CD14-positive monocyte (primary cell): ENCODE measurements at regions not wholly inside any gene's neighbourhood (a gene's known extent, or its start where the extent isn't known, plus 50 kb on each side); places are given as distances from the start of the nearest gene placed in this dataset.

Source experiments
- DNase-seq, 3 donors: peaks; one replicate each; pipeline ENCODE4 v3.0.0-alpha.2; 2011 to 2022
- H2AFZ ChIP-seq: 2 replicates; pipeline ENCODE4 v1.6.0; 2012; ENCODE audit warnings: mild to moderate bottlenecking, low read depth, low read length, inconsistent platforms; ENCODE audit not compliant: insufficient read depth, poor library complexity, severe bottlenecking
- H3K27ac ChIP-seq, 2 donors: 1 replicate in 1 of 2; 2 replicates in 1 of 2; pipeline ENCODE4 v1.5.1; 2012 to 2013; ENCODE audit warnings: low read length in 2 of 2, control low read depth in 1 of 2, inconsistent platforms in 1 of 2, low read depth in 1 of 2, mild to moderate bottlenecking in 1 of 2
- H3K27me3 ChIP-seq, 2 donors: one replicate each; pipeline versions ENCODE4 v1.6.0 to v1.6.1; 2011 to 2013; ENCODE audit warnings: low read length in 2 of 2; ENCODE audit not compliant: control insufficient read depth in 2 of 2, insufficient read depth in 2 of 2
- H3K36me3 ChIP-seq, 2 donors: replicated peaks in 1 of 2; 1 replicate in 1 of 2; 2 replicates in 1 of 2; pipeline versions ENCODE4 v1.5.1 to v1.6.1; 2012 to 2013; ENCODE audit warnings: low read length in 2 of 2, control low read depth in 1 of 2, inconsistent platforms in 1 of 2, mild to moderate bottlenecking in 1 of 2; ENCODE audit not compliant: insufficient read depth in 2 of 2, control insufficient read depth in 1 of 2
- H3K4me1 ChIP-seq, 2 donors: 1 replicate in 1 of 2; 2 replicates in 1 of 2; pipeline versions ENCODE4 v1.5.1 to v1.6.1; 2012 to 2013; ENCODE audit warnings: low read length in 2 of 2, control low read depth in 1 of 2, inconsistent platforms in 1 of 2, mild to moderate bottlenecking in 1 of 2, moderate library complexity in 1 of 2; ENCODE audit not compliant: insufficient read depth in 2 of 2, control insufficient read depth in 1 of 2
- H3K4me2 ChIP-seq: replicated peaks from 2 replicates; pipeline ENCODE3; 2012; ENCODE audit warnings: low read length, moderate library complexity, mild to moderate bottlenecking; ENCODE audit not compliant: poor library complexity, severe bottlenecking; ENCODE audit errors: extremely low read depth
- H3K4me3 ChIP-seq, 3 experiments: fragments of 200-600 bp in 1 of 3; sonication (generic) in 1 of 3; replicated peaks in 1 of 3; 1 replicate in 2 of 3; 2 replicates in 1 of 3; pipeline ENCODE4 v1.5.1; 2011 to 2013; ENCODE audit warnings: low read length in 3 of 3, mild to moderate bottlenecking in 3 of 3, control low read depth in 2 of 3, low read depth in 2 of 3, inconsistent platforms in 1 of 3, moderate library complexity in 1 of 3
- H3K79me2 ChIP-seq: 2 replicates; pipeline ENCODE4 v1.6.0; 2012; ENCODE audit warnings: mild to moderate bottlenecking, control low read depth, inconsistent platforms, low read length, moderate library complexity; ENCODE audit not compliant: insufficient read depth
- H3K9ac ChIP-seq: 2 replicates; pipeline ENCODE4 v1.6.0; 2017; ENCODE audit warnings: low read length, mild to moderate bottlenecking; ENCODE audit not compliant: insufficient read depth, poor library complexity, severe bottlenecking
- H3K9me3 ChIP-seq, 2 donors: replicated peaks in 1 of 2; 1 replicate in 1 of 2; 2 replicates in 1 of 2; pipeline versions ENCODE4 v1.5.1 to v1.6.1; 2012 to 2013; ENCODE audit warnings: low read length in 2 of 2, control low read depth in 1 of 2; ENCODE audit not compliant: control insufficient read depth in 1 of 2, insufficient read depth in 1 of 2
- H4K20me1 ChIP-seq: 2 replicates; pipeline ENCODE4 v1.6.0; 2012; ENCODE audit warnings: mild to moderate bottlenecking, low read length, control low read depth, moderate library complexity; ENCODE audit not compliant: insufficient read depth
- H3K27ac Mint-ChIP-seq, 7 donors: one replicate each; pipeline ENCODE4 v1.8.0; 2020; ENCODE audit warnings: mild to moderate bottlenecking in 7 of 7, mixed read lengths in 7 of 7, moderate library complexity in 6 of 7, inconsistent platforms in 2 of 7
- H3K27me3 Mint-ChIP-seq, 3 donors: one replicate each; pipeline ENCODE4 v1.8.0; 2021 to 2022; ENCODE audit warnings: low read depth in 3 of 3, mild to moderate bottlenecking in 3 of 3, mixed read lengths in 3 of 3, moderate library complexity in 3 of 3, inconsistent platforms in 1 of 3
- H3K36me3 Mint-ChIP-seq, 2 donors: one replicate each; pipeline ENCODE4 v1.8.0; 2020; ENCODE audit warnings: mixed read lengths in 2 of 2, inconsistent platforms in 1 of 2, mild to moderate bottlenecking in 1 of 2
- H3K4me1 Mint-ChIP-seq: one replicate; pipeline ENCODE4 v1.8.0; 2020; ENCODE audit warnings: mild to moderate bottlenecking, mixed read lengths
- H3K4me3 Mint-ChIP-seq, 2 donors: one replicate each; pipeline ENCODE4 v1.8.0; 2020; ENCODE audit warnings: mild to moderate bottlenecking in 2 of 2, mixed read lengths in 2 of 2, moderate library complexity in 1 of 2
- H3K9me3 Mint-ChIP-seq, 7 donors: one replicate each; pipeline ENCODE4 v1.8.0; 2020 to 2022; ENCODE audit warnings: mixed read lengths in 7 of 7, mild to moderate bottlenecking in 6 of 7, moderate library complexity in 6 of 7, inconsistent platforms in 2 of 7
- WGBS: methylation state at CpG from one replicate; pipeline ENCODE4 v1.1.5; 2013; ENCODE audit warnings: missing lambda C conversion rate; ENCODE audit not compliant: insufficient coverage; 5-methylcytosine and 5-hydroxymethylcytosine counted together
- intact Hi-C, 2 donors: fragments of 100-400 bp; cut with micrococcal nuclease; formaldehyde crosslinking; loops; one replicate each; pipeline versions ENCODE4 v1.15.0 to v1.15.1; 2023
- TF ChIP-seq, protein P1 (sequence below): fragments of 200-600 bp; IDR thresholded peaks from one replicate; pipeline ENCODE4 v1.8.0; 2022; ENCODE audit warnings: antibody characterized with exemption, mild to moderate bottlenecking

DNA sequence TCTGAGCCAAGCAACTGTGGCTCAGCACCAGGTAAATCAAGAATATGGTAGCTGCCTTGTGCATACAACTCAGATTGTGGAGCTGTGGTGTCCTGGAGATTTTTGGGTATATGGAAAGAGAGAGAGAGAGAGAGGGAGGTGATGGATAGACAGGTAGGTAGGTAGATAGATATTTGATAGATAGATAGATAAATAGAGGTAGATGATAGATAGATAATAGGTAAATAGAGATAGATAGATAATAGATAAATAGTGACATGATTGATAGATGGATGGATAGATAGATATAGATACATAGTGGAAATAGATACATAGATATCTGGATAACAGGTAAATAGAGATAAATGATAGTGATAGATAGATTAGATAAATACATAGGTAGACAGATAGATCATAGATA lies 206.3 kb downstream of the KLF6 start:
- Mint-ChIP-seq H3K36me3 (no peaks in the 10 kb centered on the region), H3K27me3 (no peaks in the 10 kb centered on the region), H3K4me3 (no peak overlapping the region), H3K9me3 (no peaks in the 10 kb centered on the region), H3K27ac (peak overlapping the region in 1 of 7 donors; percentile 9), H3K4me1 (peaks cover 11% of the 10 kb centered on the region)
- TF ChIP-seq, protein P1, sequence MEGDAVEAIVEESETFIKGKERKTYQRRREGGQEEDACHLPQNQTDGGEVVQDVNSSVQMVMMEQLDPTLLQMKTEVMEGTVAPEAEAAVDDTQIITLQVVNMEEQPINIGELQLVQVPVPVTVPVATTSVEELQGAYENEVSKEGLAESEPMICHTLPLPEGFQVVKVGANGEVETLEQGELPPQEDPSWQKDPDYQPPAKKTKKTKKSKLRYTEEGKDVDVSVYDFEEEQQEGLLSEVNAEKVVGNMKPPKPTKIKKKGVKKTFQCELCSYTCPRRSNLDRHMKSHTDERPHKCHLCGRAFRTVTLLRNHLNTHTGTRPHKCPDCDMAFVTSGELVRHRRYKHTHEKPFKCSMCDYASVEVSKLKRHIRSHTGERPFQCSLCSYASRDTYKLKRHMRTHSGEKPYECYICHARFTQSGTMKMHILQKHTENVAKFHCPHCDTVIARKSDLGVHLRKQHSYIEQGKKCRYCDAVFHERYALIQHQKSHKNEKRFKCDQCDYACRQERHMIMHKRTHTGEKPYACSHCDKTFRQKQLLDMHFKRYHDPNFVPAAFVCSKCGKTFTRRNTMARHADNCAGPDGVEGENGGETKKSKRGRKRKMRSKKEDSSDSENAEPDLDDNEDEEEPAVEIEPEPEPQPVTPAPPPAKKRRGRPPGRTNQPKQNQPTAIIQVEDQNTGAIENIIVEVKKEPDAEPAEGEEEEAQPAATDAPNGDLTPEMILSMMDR, result no peak
- Histone ChIP-seq H3K27me3 (no peaks in the 10 kb centered on the region), H3K27ac (no peak overlapping the region), H3K4me1 (peaks cover 0 to 5% of the 10 kb centered on the region in 2 donors), H3K4me2 (no peak overlapping the region), H2AFZ (no peak overlapping the region), H3K4me3 (no peak overlapping the region), H4K20me1 (no peaks in the 10 kb centered on the region), H3K9ac (no peak overlapping the region), H3K79me2 (no peaks in the 10 kb centered on the region), H3K9me3 (no peaks in the 10 kb centered on the region), H3K36me3 (no peaks in the 10 kb centered on the region)
- intact Hi-C loops, result no loop called here
- no peak for DNase-seq

DNA sequence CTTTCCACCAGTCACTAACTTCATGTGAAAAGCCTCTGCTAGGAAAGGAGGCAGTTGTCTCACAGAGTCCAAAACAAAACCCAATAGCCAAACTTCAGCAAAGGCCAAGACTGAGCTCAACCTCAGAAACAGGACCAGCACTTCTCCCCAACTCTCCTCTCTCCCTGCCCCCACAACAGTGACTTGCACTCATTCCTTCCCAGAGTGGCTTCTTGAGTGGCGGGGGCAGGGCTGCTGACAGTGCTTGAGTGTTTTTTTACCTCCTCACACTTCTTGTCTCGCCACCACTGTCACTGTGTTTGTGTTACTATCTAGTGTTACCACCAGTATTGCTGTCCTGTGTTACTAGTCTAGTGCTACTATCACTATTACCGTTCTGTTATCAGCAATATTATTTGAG lies 206.8 kb downstream of the KLF6 start:
- intact Hi-C loops, result no loop called here
- Histone ChIP-seq H3K27ac (no peak overlapping the region), H3K27me3 (no peaks in the 10 kb centered on the region), H3K36me3 (no peaks in the 10 kb centered on the region), H3K4me2 (no peak overlapping the region), H3K9ac (no peak overlapping the region), H3K4me3 (no peak overlapping the region), H3K9me3 (no peaks in the 10 kb centered on the region), H3K4me1 (peaks cover 0 to 5% of the 10 kb centered on the region in 2 donors), H3K79me2 (no peaks in the 10 kb centered on the region), H2AFZ (no peak overlapping the region), H4K20me1 (no peaks in the 10 kb centered on the region)
- peaks cover 11% of the 10 kb centered on the region for H3K4me1 Mint-ChIP-seq
- no peaks in the 10 kb centered on the region for H3K9me3 Mint-ChIP-seq
- H3K27ac Mint-ChIP-seq, result no peak overlapping the region
- no peak overlapping the region for H3K4me3 Mint-ChIP-seq
- H3K36me3 Mint-ChIP-seq, result no peaks in the 10 kb centered on the region
- WGBS, result 86% methylated on average over 1 of the region's 3 CpGs
- TF ChIP-seq, protein P1, result no peak
- no peak for DNase-seq
- no peaks in the 10 kb centered on the region for H3K27me3 Mint-ChIP-seq
